Activated CD8-positive, alpha-beta memory T cell treated with anti-CD3 and anti-CD28 coated beads, Interleukin-2, amount 10 ng/mL, durations not matched to agents 7 days and 5 days (primary cell): ENCODE measurements at regions not wholly inside any gene's neighbourhood (a gene's known extent, or its start where the extent isn't known, plus 50 kb on each side); places are given as distances from the start of the nearest gene placed in this dataset.

Source experiments
- ATAC-seq: fragments of 150-1000 bp; cut with Tn5 transposase; one replicate; pipeline ENCODE4 v1.10.0; 2021; ENCODE audit warnings: moderate library complexity
- CTCF ChIA-PET: fragments of 350-600 bp; sonication (Branson Sonifier 250); formaldehyde crosslinking; loops from one replicate; lab custom pipeline; 2021; ENCODE audit warnings: antibody characterized with exemption; lab: Charles Lee
- DNase-seq: peaks from one replicate; pipeline ENCODE4 v3.0.0-alpha.2; 2020
- H3K27ac Mint-ChIP-seq: one replicate; pipeline ENCODE4 v1.8.0; 2021; ENCODE audit warnings: mild to moderate bottlenecking, mixed read lengths
- H3K27me3 Mint-ChIP-seq: one replicate; pipeline ENCODE4 v1.8.0; 2021; ENCODE audit warnings: mixed read lengths
- H3K36me3 Mint-ChIP-seq: one replicate; pipeline ENCODE4 v1.8.0; 2021; ENCODE audit warnings: mild to moderate bottlenecking, mixed read lengths
- H3K4me1 Mint-ChIP-seq: one replicate; pipeline ENCODE4 v1.8.0; 2021; ENCODE audit warnings: mixed read lengths
- H3K4me3 Mint-ChIP-seq: one replicate; pipeline ENCODE4 v1.8.0; 2021; ENCODE audit warnings: mild to moderate bottlenecking, moderate library complexity, mixed read lengths
- H3K9me3 Mint-ChIP-seq: one replicate; pipeline ENCODE4 v1.8.0; 2022; ENCODE audit warnings: low read depth, mixed read lengths

- no peaks in the 10 kb centered on the region for H3K4me1 Mint-ChIP-seq
- no peaks in the 10 kb centered on the region for H3K27me3 Mint-ChIP-seq
- no peaks in the 10 kb centered on the region for H3K36me3 Mint-ChIP-seq
- H3K9me3 Mint-ChIP-seq: peaks cover 4% of the 10 kb centered on the region
- H3K27ac Mint-ChIP-seq: no peak overlapping the region
- DNase-seq (no peak), ATAC-seq (no peak)
- no peak overlapping the region for H3K4me3 Mint-ChIP-seq
- CTCF ChIA-PET: no interaction called here
These were observed 559.3 kb upstream of the ZFP42 start for GRCh38 chr4:187436251-187436650.

DNA sequence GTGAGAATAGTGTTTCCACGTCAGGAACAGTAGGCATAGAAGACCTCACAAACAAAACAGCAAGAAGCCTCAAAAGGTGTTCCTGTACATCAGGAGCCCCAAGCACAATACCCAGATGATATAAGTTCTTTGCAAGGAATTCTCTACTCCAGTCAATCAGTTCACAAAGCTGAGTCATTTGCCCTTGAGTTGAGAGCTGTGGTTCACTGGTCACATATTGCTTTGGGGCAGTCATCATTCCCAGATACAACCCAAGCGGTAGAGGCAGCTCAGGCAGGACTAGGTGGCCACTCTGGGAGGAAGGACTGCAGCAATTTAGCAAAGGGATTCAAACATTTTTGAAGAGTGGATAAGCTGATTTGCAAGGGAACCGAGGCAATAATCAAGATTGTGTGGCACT lies 551.5 kb upstream of the ZFP42 start:
- H3K4me3 Mint-ChIP-seq: no peak overlapping the region
- DNase-seq (no peak), ATAC-seq (no peak)
- no peaks in the 10 kb centered on the region for H3K36me3 Mint-ChIP-seq
- peaks cover 6% of the 10 kb centered on the region for H3K9me3 Mint-ChIP-seq
- no peaks in the 10 kb centered on the region for H3K27me3 Mint-ChIP-seq
- CTCF ChIA-PET: no interaction called here
- no peaks in the 10 kb centered on the region for H3K4me1 Mint-ChIP-seq
- H3K27ac Mint-ChIP-seq: no peak overlapping the region

- Mint-ChIP-seq H3K4me1 (no peaks in the 10 kb centered on the region), H3K9me3 (peaks cover 6% of the 10 kb centered on the region), H3K27me3 (no peaks in the 10 kb centered on the region), H3K36me3 (no peaks in the 10 kb centered on the region), H3K27ac (no peak overlapping the region), H3K4me3 (no peak overlapping the region)
- CTCF ChIA-PET: no interaction called here
- ATAC-seq (no peak), DNase-seq (no peak)
These were observed 545.9 kb upstream of the ZFP42 start for GRCh38 chr4:187449702-187450101.

GRCh38 chr4:187451776-187452175 lies 543.8 kb upstream of the ZFP42 start:
- H3K4me1 Mint-ChIP-seq: no peaks in the 10 kb centered on the region
- H3K4me3 Mint-ChIP-seq: no peak overlapping the region
- H3K27me3 Mint-ChIP-seq: no peaks in the 10 kb centered on the region
- DNase-seq (no peak), ATAC-seq (no peak)
- peaks cover 7% of the 10 kb centered on the region for H3K9me3 Mint-ChIP-seq
- no peaks in the 10 kb centered on the region for H3K36me3 Mint-ChIP-seq
- CTCF ChIA-PET: no interaction called here
- no peak overlapping the region for H3K27ac Mint-ChIP-seq

- CTCF ChIA-PET: no interaction called here
- H3K36me3 Mint-ChIP-seq: no peaks in the 10 kb centered on the region
- no peak for ATAC-seq
- H3K27ac Mint-ChIP-seq: no peak overlapping the region
- no peaks in the 10 kb centered on the region for H3K27me3 Mint-ChIP-seq
- no peak overlapping the region for H3K4me3 Mint-ChIP-seq
- H3K9me3 Mint-ChIP-seq: peaks cover 7% of the 10 kb centered on the region
- DNase-seq: no peak
- no peaks in the 10 kb centered on the region for H3K4me1 Mint-ChIP-seq
These were observed 535.6 kb upstream of the ZFP42 start for GRCh38 chr4:187460016-187460415.

DNA sequence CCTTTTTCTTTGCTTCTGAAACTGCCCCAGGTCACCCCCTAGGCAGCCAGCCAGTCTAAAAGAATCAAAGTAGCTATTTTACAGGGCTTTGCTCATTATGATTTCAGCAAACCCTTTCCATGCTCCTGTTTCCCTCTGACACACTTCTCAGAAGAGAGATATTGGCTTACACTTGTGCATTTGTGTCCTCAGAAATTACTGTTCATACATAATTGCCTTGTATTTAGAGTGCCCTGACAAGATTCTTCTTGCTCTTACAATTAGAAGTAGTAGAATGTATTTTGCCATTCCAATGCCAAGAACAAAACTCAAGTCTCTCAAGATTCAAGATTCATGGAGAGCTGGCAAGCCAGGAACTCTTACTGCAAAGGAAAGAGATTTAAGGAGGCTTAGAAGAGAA lies 531.0 kb upstream of the ZFP42 start:
- ATAC-seq (no peak), DNase-seq (no peak)
- Mint-ChIP-seq H3K27me3 (no peaks in the 10 kb centered on the region), H3K4me1 (no peaks in the 10 kb centered on the region), H3K9me3 (peaks cover 7% of the 10 kb centered on the region), H3K36me3 (no peaks in the 10 kb centered on the region), H3K4me3 (no peak overlapping the region), H3K27ac (no peak overlapping the region)
- CTCF ChIA-PET: no interaction called here

- H3K4me1 Mint-ChIP-seq: no peaks in the 10 kb centered on the region
- CTCF ChIA-PET: no interaction called here
- H3K4me3 Mint-ChIP-seq: no peak overlapping the region
- H3K36me3 Mint-ChIP-seq: no peaks in the 10 kb centered on the region
- DNase-seq (no peak), ATAC-seq (no peak)
- no peaks in the 10 kb centered on the region for H3K27me3 Mint-ChIP-seq
- H3K27ac Mint-ChIP-seq: no peak overlapping the region
- peaks cover 8% of the 10 kb centered on the region for H3K9me3 Mint-ChIP-seq
These were observed 528.3 kb upstream of the ZFP42 start for GRCh38 chr4:187467224-187467623.

DNA sequence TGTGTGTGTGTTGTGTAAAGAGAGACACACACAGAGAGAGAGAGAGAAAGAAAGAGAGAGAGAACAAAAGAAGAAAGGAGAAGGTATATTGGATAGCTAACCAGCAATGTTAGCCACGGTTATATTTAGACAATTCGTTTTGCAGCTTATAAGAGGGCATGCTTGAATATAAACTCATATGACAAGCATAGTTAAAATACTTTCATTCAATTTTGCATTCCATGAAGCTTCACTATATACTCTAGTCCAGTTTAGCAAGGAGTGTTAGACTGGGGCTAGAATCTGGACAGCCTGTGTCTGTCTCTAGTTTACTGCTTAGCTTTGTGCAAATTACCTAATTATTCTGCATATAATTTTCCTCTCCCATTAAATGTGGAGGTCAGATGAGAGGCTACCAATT lies 525.9 kb upstream of the ZFP42 start:
- Mint-ChIP-seq H3K9me3 (peaks cover 9% of the 10 kb centered on the region), H3K27me3 (no peaks in the 10 kb centered on the region), H3K4me3 (no peak overlapping the region), H3K4me1 (no peaks in the 10 kb centered on the region), H3K36me3 (no peaks in the 10 kb centered on the region), H3K27ac (no peak overlapping the region)
- ATAC-seq: no peak
- CTCF ChIA-PET: no interaction called here
- DNase-seq: no peak

DNA sequence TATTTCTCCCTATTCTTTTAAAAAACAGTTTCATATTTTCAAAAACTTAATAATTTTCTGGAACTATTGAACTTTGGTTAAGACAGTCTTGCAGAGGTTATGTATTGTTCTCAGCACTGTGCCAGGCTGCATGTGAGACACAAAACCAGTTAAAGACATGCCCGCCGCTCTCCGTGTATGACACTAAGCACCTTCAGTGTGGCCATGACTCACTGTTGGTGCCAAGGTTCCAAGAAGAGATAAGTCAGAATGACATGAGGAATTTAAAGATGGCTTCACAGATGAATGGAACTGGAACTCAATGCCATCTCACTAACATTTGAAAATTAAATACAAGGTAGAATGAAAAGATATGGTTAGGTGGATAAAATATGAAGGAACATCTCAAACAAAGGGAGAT lies 525.5 kb upstream of the ZFP42 start:
- H3K4me1 Mint-ChIP-seq: no peaks in the 10 kb centered on the region
- H3K9me3 Mint-ChIP-seq: peaks cover 11% of the 10 kb centered on the region
- CTCF ChIA-PET: no interaction called here
- ATAC-seq: no peak
- DNase-seq: no peak
- no peaks in the 10 kb centered on the region for H3K36me3 Mint-ChIP-seq
- H3K4me3 Mint-ChIP-seq: no peak overlapping the region
- no peak overlapping the region for H3K27ac Mint-ChIP-seq
- H3K27me3 Mint-ChIP-seq: no peaks in the 10 kb centered on the region

DNA sequence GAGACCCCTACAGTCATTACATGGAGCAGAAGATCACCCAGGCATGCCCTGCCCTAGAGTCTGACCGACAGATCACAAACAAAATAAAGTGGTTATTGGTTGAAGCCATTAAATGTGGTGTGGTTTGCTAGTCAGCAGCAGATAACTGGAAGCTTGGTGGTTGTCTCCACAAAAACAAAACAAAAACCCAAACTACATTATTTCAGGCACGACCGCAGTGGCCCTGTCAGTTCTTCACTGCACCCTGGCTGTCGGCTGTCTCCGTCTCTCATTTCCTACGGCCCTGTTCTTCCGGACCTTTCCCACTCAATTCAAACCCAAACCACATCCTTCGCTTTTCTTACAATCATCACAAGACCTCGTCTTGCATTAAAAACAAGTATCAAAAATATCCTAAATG lies 521.3 kb upstream of the ZFP42 start:
- CTCF ChIA-PET: no interaction called here
- H3K27ac Mint-ChIP-seq: no peak overlapping the region
- peaks cover 10% of the 10 kb centered on the region for H3K9me3 Mint-ChIP-seq
- DNase-seq (no peak), ATAC-seq (no peak)
- H3K4me3 Mint-ChIP-seq: no peak overlapping the region
- H3K27me3 Mint-ChIP-seq: no peaks in the 10 kb centered on the region
- H3K36me3 Mint-ChIP-seq: no peaks in the 10 kb centered on the region
- H3K4me1 Mint-ChIP-seq: no peaks in the 10 kb centered on the region

GRCh38 chr4:187475901-187476300 lies 519.7 kb upstream of the ZFP42 start:
- H3K27ac Mint-ChIP-seq: no peak overlapping the region
- H3K36me3 Mint-ChIP-seq: no peaks in the 10 kb centered on the region
- peaks cover 8% of the 10 kb centered on the region for H3K9me3 Mint-ChIP-seq
- CTCF ChIA-PET: no interaction called here
- H3K4me1 Mint-ChIP-seq: no peaks in the 10 kb centered on the region
- no peak overlapping the region for H3K4me3 Mint-ChIP-seq
- ATAC-seq (no peak), DNase-seq (no peak)
- no peaks in the 10 kb centered on the region for H3K27me3 Mint-ChIP-seq

DNA sequence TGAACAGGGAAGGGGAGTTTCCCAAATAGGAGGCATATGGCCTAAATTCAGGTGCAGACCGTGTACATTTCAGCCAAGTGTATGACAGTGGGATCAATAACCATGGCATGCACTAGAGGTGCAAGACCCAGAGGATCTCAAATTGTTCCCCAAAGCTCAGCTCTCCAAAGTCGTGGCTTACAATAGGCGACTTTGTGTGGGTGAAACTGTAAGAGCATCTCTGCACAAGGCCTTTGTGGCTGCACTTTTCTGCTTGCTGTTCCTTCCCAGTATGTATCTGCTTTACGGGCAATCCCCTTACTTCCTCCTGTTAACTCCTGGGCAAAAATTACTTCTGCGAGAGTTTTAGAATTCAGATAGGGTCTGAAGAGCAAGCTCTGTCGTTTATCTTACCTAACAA lies 518.3 kb upstream of the ZFP42 start:
- H3K9me3 Mint-ChIP-seq: peaks cover 8% of the 10 kb centered on the region
- no peak overlapping the region for H3K4me3 Mint-ChIP-seq
- H3K4me1 Mint-ChIP-seq: no peaks in the 10 kb centered on the region
- no peak overlapping the region for H3K27ac Mint-ChIP-seq
- CTCF ChIA-PET: no interaction called here
- no peaks in the 10 kb centered on the region for H3K27me3 Mint-ChIP-seq
- DNase-seq (no peak), ATAC-seq (no peak)
- no peaks in the 10 kb centered on the region for H3K36me3 Mint-ChIP-seq

DNA sequence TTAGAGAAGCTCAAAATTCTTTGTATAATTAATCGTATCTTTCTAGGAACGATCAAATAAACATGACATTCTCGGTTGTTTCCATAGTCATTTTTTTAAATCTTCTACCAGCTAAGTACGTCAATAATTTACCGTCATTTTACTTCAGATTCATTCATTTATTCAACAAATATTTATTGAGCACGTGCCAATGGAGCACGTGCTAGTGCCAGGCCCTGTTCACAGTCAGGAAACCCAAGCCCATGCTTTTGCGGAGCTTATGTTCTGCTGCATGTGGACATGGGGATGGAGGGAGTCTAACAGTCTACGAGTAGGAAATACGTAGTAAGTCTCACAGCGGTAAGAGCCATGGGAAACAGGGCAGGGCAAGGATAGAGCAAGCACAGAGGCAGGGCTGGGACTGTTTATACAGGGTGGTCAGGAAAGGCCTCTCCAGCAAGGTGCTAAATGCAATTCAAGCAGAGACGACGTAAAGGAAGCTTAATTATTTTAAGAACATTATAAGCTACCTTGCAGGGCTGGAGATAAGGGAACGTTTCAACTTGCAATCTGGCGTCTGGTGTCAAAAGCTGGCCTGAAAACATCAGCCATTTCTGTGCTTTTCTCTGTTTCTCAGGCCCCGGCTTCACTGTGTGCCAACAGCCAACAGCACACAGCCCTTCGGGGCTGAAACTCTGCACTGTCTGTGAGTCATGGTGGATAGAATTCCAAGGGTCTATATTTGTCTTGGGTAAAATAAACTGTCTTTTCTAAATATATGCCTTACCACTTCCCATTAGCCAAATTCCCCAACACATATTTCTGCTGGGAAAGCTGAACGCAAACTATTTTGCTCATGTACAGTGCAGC lies 517.1 kb upstream of the ZFP42 start:
- Mint-ChIP-seq H3K4me3 (no peak overlapping the region), H3K36me3 (no peaks in the 10 kb centered on the region), H3K4me1 (no peaks in the 10 kb centered on the region), H3K27me3 (no peaks in the 10 kb centered on the region), H3K27ac (no peak overlapping the region), H3K9me3 (peaks cover 8% of the 10 kb centered on the region)
- CTCF ChIA-PET: no interaction called here
- no peak for ATAC-seq
- no peak for DNase-seq

DNA sequence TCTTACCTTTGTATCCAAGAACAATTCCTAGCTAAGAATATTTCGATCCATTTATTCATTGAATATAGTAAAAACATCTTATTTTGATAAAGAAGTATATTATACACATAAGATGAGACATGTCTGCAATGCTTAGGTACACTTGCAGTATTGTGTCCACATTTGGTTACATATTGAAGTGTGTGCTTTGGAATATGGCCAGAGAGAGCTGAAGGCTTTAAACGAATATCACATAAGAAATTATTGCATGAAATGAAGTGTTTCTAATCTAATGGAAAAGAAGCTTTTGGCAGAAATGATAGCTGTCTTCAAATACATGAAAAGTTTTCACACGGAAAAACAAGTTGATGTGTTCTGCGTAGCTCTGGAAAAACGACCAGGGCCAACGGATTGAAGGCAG lies 516.1 kb upstream of the ZFP42 start:
- H3K9me3 Mint-ChIP-seq: peaks cover 8% of the 10 kb centered on the region
- H3K4me3 Mint-ChIP-seq: no peak overlapping the region
- no peak overlapping the region for H3K27ac Mint-ChIP-seq
- CTCF ChIA-PET: no interaction called here
- DNase-seq (no peak), ATAC-seq (no peak)
- no peaks in the 10 kb centered on the region for H3K36me3 Mint-ChIP-seq
- no peaks in the 10 kb centered on the region for H3K4me1 Mint-ChIP-seq
- no peaks in the 10 kb centered on the region for H3K27me3 Mint-ChIP-seq
